ENCODE measurements at regions not wholly inside any gene's neighbourhood (a gene's known extent, or its start where the extent isn't known, plus 50 kb on each side); places are given as distances from the start of the nearest gene placed in this dataset.

- Histone ChIP-seq H3K27me3 (no peaks in the 10 kb centered on the region), H3K4me1 (no peaks in the 10 kb centered on the region), H3K36me3 (no peaks in the 10 kb centered on the region), H3K27ac (no peak overlapping the region), H3K4me3 (no peak overlapping the region), H3K9me3 (peaks cover 0 to 2% (median 0%) of the 10 kb centered on the region in 4 donors)
- 59 to 81% methylated on average over 3 of the region's 3 CpGs for WGBS, 2 donors
- DNase-seq, result no peak
- TF ChIP-seq CTCF (IDR thresholded peaks at IDR 0.05) (no peak), POLR2AphosphoS5 (IDR thresholded peaks at IDR 0.05) (no peak), POLR2A (IDR thresholded peaks at IDR 0.05) (no peak), EP300 (IDR thresholded peaks at IDR 0.05) (no peak)
- intact Hi-C loops (cut with DNase I), result no loop called here
Measured at GRCh38 chr7:10299384-10299783, 674.3 kb upstream of the PHF14 start.

- TF ChIP-seq POLR2A (IDR thresholded peaks at IDR 0.05), result no peak
- no peak for TF ChIP-seq POLR2AphosphoS5 (IDR thresholded peaks at IDR 0.05)
- TF ChIP-seq CTCF (IDR thresholded peaks at IDR 0.05), result no peak
- no peak for TF ChIP-seq EP300 (IDR thresholded peaks at IDR 0.05)
- H3K36me3 ChIP-seq, result no peaks in the 10 kb centered on the region
- no peak overlapping the region for H3K4me3 ChIP-seq
- intact Hi-C loops (cut with DNase I), result no loop called here
- 23 to 28% methylated on average over 5 of the region's 5 CpGs for WGBS, 2 donors
- H3K27me3 ChIP-seq, result no peaks in the 10 kb centered on the region
- no peak for DNase-seq
- no peaks in the 10 kb centered on the region for H3K4me1 ChIP-seq
- no peak overlapping the region for H3K27ac ChIP-seq
- no peaks in the 10 kb centered on the region for H3K9me3 ChIP-seq
Measured at GRCh38 chr7:10300577-10300976, 673.1 kb upstream of the PHF14 start.

DNA sequence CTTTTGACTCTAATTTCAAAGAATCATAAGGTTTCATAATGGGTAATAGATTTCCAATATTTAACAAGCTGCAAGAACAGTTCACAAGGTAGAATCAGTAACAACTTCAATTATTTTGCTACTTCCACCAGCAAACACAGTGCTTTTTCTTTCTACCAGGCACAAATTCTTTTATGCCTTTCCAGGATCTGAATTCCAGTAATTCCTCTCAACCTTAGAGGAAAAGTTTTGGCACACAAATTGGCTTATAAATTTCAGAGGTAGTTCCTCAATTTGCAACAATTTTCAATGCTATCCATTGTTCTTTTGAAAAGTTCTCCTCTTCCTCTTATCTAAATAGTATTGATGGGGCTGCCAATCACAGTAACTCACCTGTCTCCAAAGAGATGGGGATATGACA lies 665.4 kb upstream of the PHF14 start:
- TF ChIP-seq EP300 (IDR thresholded peaks at IDR 0.05), result no peak
- no peak for TF ChIP-seq POLR2AphosphoS5 (IDR thresholded peaks at IDR 0.05)
- TF ChIP-seq CTCF (IDR thresholded peaks at IDR 0.05), result no peak
- TF ChIP-seq POLR2A (IDR thresholded peaks at IDR 0.05), result no peak
- H3K27me3 ChIP-seq, result no peaks in the 10 kb centered on the region
- H3K27ac ChIP-seq, result no peak overlapping the region
- H3K4me1 ChIP-seq, result no peaks in the 10 kb centered on the region
- no peaks in the 10 kb centered on the region for H3K36me3 ChIP-seq
- DNase-seq, result no peak
- H3K4me3 ChIP-seq, result no peak overlapping the region
- H3K9me3 ChIP-seq, result no peaks in the 10 kb centered on the region
- intact Hi-C loops (cut with DNase I), result no loop called here

DNA sequence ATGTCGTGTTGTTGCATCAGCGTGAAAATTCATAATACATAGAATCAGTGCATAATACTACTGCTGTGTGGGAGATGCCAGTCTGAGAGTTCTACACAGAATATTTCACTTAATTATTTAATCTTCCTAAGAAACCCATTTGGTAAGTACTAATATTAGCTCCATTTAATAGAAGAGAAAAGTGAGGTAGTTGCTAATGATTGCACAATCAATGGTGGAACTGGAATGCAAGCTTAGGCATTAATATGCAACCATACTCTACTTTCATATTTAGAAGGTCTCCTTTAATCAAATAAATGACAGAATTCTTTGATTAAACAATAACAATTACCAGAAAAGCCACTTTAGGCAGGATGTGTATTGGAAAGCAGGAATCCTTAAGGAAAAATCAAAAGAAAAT lies 660.7 kb upstream of the PHF14 start:
- Histone ChIP-seq H3K36me3 (no peaks in the 10 kb centered on the region), H3K9me3 (no peaks in the 10 kb centered on the region), H3K27ac (no peak overlapping the region), H3K4me3 (no peak overlapping the region), H3K27me3 (no peaks in the 10 kb centered on the region), H3K4me1 (no peaks in the 10 kb centered on the region)
- DNase-seq, result no peak
- TF ChIP-seq POLR2A (IDR thresholded peaks at IDR 0.05) (no peak), POLR2AphosphoS5 (IDR thresholded peaks at IDR 0.05) (no peak), EP300 (IDR thresholded peaks at IDR 0.05) (no peak)
- intact Hi-C loops (cut with DNase I), result no loop called here
- WGBS, 2 donors, result 95% methylated on average over 2 of the region's 2 CpGs

GRCh38 chr7:10315881-10316280 lies 657.8 kb upstream of the PHF14 start:
- Histone ChIP-seq H3K4me3 (no peak overlapping the region), H3K36me3 (no peaks in the 10 kb centered on the region), H3K27me3 (no peaks in the 10 kb centered on the region), H3K9me3 (no peaks in the 10 kb centered on the region), H3K4me1 (no peaks in the 10 kb centered on the region), H3K27ac (no peak overlapping the region)
- WGBS, 2 donors, result 65 to 68% methylated on average over 4 of the region's 4 CpGs
- no peak for DNase-seq
- intact Hi-C loops (cut with DNase I), result no loop called here
- no peak for TF ChIP-seq POLR2AphosphoS5 (IDR thresholded peaks at IDR 0.05)
- no peak for TF ChIP-seq CTCF (IDR thresholded peaks at IDR 0.05)
- TF ChIP-seq POLR2A (IDR thresholded peaks at IDR 0.05), result no peak
- TF ChIP-seq EP300 (IDR thresholded peaks at IDR 0.05), result no peak

Measured in sigmoid colon (tissue), 6 donors.